ENCODE measurements at regions not wholly inside any gene's neighbourhood (a gene's known extent, or its start where the extent isn't known, plus 50 kb on each side); places are given as distances from the start of the nearest gene placed in this dataset.

GRCh38 chr12:118682656-118683055 lies 298.7 kb upstream of the SRRM4 start:
- DNase-seq (ENCODE audit: low spot score in 2 of 2) (no peak), FAIRE-seq (no peak)

- DNase-seq (ENCODE audit: low spot score in 2 of 2), result no peak
- FAIRE-seq, result no peak
Observed at GRCh38 chr12:118685983-118686607, 295.2 kb upstream of the SRRM4 start.

- FAIRE-seq, result no peak
Observed at GRCh38 chr12:118689793-118690192, 291.5 kb upstream of the SRRM4 start.

GRCh38 chr12:118690506-118690905 lies 290.8 kb upstream of the SRRM4 start:
- FAIRE-seq (no peak), DNase-seq (ENCODE audit: low spot score in 2 of 2) (no peak)

More at GRCh38 chr12:118689793-118690192, 291.5 kb upstream of the SRRM4 start:
- DNase-seq (ENCODE audit: low spot score in 2 of 2), result no peak

- FAIRE-seq, result no peak
- DNase-seq (ENCODE audit: low spot score in 2 of 2), result no peak
Observed at GRCh38 chr12:118694128-118694775, 287.1 kb upstream of the SRRM4 start.

GRCh38 chr12:118704527-118705241 lies 276.7 kb upstream of the SRRM4 start:
- FAIRE-seq, result no peak
- no peak for DNase-seq (ENCODE audit: low spot score in 2 of 2)

GRCh38 chr12:118706437-118706836 lies 274.9 kb upstream of the SRRM4 start:
- FAIRE-seq, result no peak
- DNase-seq (ENCODE audit: low spot score in 2 of 2), result no peak

- FAIRE-seq (no peak), DNase-seq (ENCODE audit: low spot score in 2 of 2) (no peak)
Observed at GRCh38 chr12:118709946-118710345, 271.4 kb upstream of the SRRM4 start.

GRCh38 chr12:118711185-118711584 lies 270.2 kb upstream of the SRRM4 start:
- FAIRE-seq (no peak), DNase-seq (ENCODE audit: low spot score in 2 of 2) (no peak)

GRCh38 chr12:118714051-118714460 lies 267.3 kb upstream of the SRRM4 start:
- DNase-seq (ENCODE audit: low spot score in 2 of 2) (peak; percentile 18 to 28), FAIRE-seq (no peak)

- DNase-seq (ENCODE audit: low spot score in 2 of 2) (no peak), FAIRE-seq (no peak)
Observed at GRCh38 chr12:118714500-118714899, 266.8 kb upstream of the SRRM4 start.

- FAIRE-seq, result no peak
- no peak for DNase-seq (ENCODE audit: low spot score in 2 of 2)
Observed at GRCh38 chr12:118715647-118716046, 265.7 kb upstream of the SRRM4 start.

GRCh38 chr12:118727196-118727978 lies 254.0 kb upstream of the SRRM4 start:
- FAIRE-seq (no peak), DNase-seq (ENCODE audit: low spot score in 2 of 2) (no peak)

GRCh38 chr12:118727979-118728366 lies 253.4 kb upstream of the SRRM4 start:
- DNase-seq (ENCODE audit: low spot score in 2 of 2) (no peak), FAIRE-seq (no peak)

GRCh38 chr12:118734266-118734665 lies 247.1 kb upstream of the SRRM4 start:
- no peak for DNase-seq (ENCODE audit: low spot score in 2 of 2)
- no peak for FAIRE-seq

GRCh38 chr12:118737985-118738540 lies 243.3 kb upstream of the SRRM4 start:
- FAIRE-seq (no peak), DNase-seq (ENCODE audit: low spot score in 2 of 2) (no peak)

GRCh38 chr12:118741194-118741593 lies 240.1 kb upstream of the SRRM4 start:
- FAIRE-seq, result no peak

GRCh38 chr12:118742431-118742830 lies 238.9 kb upstream of the SRRM4 start:
- FAIRE-seq (no peak), DNase-seq (ENCODE audit: low spot score in 2 of 2) (no peak)

More at GRCh38 chr12:118741194-118741593, 240.1 kb upstream of the SRRM4 start:
- no peak for DNase-seq (ENCODE audit: low spot score in 2 of 2)

GRCh38 chr12:118743896-118744700 lies 237.2 kb upstream of the SRRM4 start:
- no peak for FAIRE-seq

GRCh38 chr12:118746176-118746575 lies 235.2 kb upstream of the SRRM4 start:
- FAIRE-seq (no peak), DNase-seq (ENCODE audit: low spot score in 2 of 2) (no peak)

More at GRCh38 chr12:118743896-118744700, 237.2 kb upstream of the SRRM4 start:
- no peak for DNase-seq (ENCODE audit: low spot score in 2 of 2)
